Central memory CD8-positive, alpha-beta T cell (primary cell): ENCODE measurements at regions not wholly inside any gene's neighbourhood (a gene's known extent, or its start where the extent isn't known, plus 50 kb on each side); places are given as distances from the start of the nearest gene placed in this dataset.
"Not testable (repeated sequence)": the region's sequence is repeated elsewhere in the genome, so short reads cannot be mapped to it uniquely, and the experiment has no call there.

ENCODE experiments used
- ATAC-seq: fragments of 150-1000 bp; cut with Tn5 transposase; replicated peaks from 2 replicates; pipeline ENCODE4 v1.10.0; 2022; ENCODE audit warnings: mild to moderate bottlenecking, moderate FRiP score, moderate number of reproducible peaks; ENCODE audit not compliant: poor library complexity, severe bottlenecking; ENCODE audit errors: extremely low read depth
- DNase-seq, 2 donors: peaks; one replicate each; pipeline ENCODE4 v3.0.0; 2021; ENCODE audit warnings: low spot score in 2 of 2
- H3K27ac Mint-ChIP-seq: one replicate; pipeline ENCODE4 v1.8.0; 2022; ENCODE audit warnings: low read depth, mild to moderate bottlenecking, moderate library complexity, mixed read lengths
- H3K27me3 Mint-ChIP-seq: one replicate; pipeline ENCODE4 v1.8.0; 2022; ENCODE audit warnings: mixed read lengths
- H3K36me3 Mint-ChIP-seq: one replicate; pipeline ENCODE4 v1.8.0; 2022; ENCODE audit warnings: mild to moderate bottlenecking, moderate library complexity, mixed read lengths; ENCODE audit not compliant: insufficient read depth
- H3K4me1 Mint-ChIP-seq: one replicate; pipeline ENCODE4 v1.8.0; 2022; ENCODE audit warnings: mixed read lengths
- H3K4me3 Mint-ChIP-seq: one replicate; pipeline ENCODE4 v1.8.0; 2022; ENCODE audit warnings: mild to moderate bottlenecking, moderate library complexity, mixed read lengths
- H3K9me3 Mint-ChIP-seq: one replicate; pipeline ENCODE4 v1.8.0; 2022; ENCODE audit warnings: mixed read lengths

DNA sequence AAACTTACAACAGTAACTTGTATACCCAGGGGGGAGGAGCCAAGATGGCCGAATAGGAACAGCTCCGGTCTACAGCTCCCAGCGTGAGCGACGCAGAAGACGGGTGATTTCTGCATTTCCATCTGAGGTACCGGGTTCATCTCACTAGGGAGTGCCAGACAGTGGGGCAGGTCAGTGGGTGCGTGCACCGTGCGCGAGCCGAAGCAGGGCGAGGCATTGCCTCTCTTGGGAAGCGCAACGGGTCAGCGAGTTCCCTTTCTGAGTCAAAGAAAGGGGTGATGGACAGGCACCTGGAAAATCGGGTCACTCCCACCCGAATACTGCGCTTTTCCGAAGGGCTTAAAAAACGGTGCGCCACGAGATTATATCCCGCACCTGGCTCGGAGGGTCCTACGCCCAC lies 278.8 kb downstream of the FAM47B start:
- not testable (repeated sequence) for H3K27me3 Mint-ChIP-seq, H3K27ac Mint-ChIP-seq, H3K4me1 Mint-ChIP-seq, H3K36me3 Mint-ChIP-seq, H3K9me3 Mint-ChIP-seq, DNase-seq, ATAC-seq, H3K4me3 Mint-ChIP-seq

DNA sequence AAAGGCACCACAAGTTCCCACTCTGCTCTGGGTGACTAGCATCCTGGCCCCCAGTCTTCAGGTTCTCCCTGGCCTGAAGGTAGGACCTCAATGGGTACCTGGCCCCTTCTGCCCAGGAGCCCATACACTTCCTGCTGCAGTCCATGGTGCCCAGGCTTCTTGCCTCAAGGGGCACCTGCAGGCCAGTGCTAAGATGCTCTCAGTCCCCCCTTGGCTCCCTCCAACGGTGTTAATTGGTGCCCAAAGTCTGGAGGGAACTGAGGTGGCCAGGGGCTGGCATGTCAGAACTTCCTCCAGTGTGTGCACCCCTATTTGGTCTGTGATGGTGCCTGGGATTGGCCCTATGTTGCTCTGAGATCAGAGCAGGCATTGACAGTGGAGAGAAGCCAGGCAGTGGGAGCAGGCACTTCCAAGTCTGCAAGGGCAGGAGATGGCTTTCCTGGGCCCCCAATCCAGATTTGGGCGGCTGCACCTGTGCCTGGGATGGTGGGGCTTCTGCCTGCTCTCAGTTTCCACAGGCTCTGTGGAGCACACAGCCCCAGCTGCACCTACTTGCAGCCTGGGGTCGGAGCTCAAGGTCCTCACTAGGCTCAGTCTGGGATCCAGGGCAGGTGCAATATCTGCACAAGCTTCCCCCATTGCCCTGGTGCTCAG lies 301.6 kb downstream of the FAM47B start:
- no peak overlapping the region for H3K4me3 Mint-ChIP-seq
- H3K27me3 Mint-ChIP-seq = no peaks in the 10 kb centered on the region
- DNase-seq = no peak
- H3K27ac Mint-ChIP-seq = no peak overlapping the region
- no peaks in the 10 kb centered on the region for H3K4me1 Mint-ChIP-seq
- no peaks in the 10 kb centered on the region for H3K36me3 Mint-ChIP-seq
- no peak for ATAC-seq
- peaks cover 4% of the 10 kb centered on the region for H3K9me3 Mint-ChIP-seq

DNA sequence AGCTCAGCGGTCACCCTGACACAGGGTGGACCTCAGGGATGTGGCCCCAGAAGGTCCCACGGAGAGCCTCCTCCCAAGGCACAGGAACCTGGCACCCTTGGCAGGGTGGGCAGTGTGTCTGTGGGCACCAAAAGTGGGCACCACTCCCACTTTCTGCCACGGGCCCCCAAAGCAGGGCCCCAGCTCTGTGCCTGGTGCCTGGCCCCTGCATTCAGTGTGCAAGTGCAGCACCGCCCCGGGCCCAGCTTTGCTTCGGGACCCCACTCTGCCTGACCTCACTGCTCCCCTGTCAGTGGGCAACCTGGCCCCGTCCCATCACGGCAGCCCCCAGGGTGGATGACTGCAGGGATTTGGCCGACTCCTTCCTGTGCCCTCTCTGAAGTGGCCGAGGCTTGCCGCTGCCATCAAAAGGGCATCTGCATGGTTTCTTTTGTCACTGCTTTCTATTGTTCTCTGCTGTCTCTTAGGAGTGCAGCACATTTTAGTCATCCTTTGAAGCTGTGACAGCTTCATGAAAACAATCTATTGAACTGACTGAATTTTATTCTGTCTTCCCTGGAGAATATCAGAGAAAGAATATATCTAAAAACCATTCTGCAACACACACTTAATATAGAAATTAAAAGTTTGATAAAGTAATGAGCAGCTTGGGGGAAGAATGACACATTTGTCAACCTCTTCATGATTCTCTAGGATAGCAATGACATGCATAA lies 302.4 kb downstream of the FAM47B start:
- peaks cover 4% of the 10 kb centered on the region for H3K9me3 Mint-ChIP-seq
- ATAC-seq (no peak), DNase-seq (no peak)
- H3K27ac Mint-ChIP-seq = no peak overlapping the region
- no peaks in the 10 kb centered on the region for H3K27me3 Mint-ChIP-seq
- no peaks in the 10 kb centered on the region for H3K4me1 Mint-ChIP-seq
- no peaks in the 10 kb centered on the region for H3K36me3 Mint-ChIP-seq
- H3K4me3 Mint-ChIP-seq = no peak overlapping the region

DNA sequence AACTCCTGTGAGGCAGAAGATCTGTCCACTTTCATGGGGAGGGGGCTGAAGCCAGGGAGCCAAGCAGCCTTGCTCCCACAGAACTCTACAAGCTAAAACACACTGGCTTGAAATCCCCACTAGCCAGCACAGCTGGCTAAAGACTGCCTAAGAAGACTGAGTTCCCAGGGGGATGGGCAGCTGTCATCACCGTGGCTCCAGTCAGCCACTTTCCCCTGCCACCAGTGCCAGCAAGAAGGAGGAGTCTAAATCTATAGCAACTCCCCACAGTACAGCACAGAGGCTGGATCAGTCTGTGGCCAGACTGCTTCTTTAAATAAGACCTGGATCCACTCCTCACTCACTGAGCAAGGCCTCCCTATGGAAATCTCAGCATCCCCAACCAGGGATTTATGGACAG lies 308.6 kb downstream of the FAM47B start:
- no peaks in the 10 kb centered on the region for H3K4me1 Mint-ChIP-seq
- DNase-seq (no peak), ATAC-seq (no peak)
- no peaks in the 10 kb centered on the region for H3K27me3 Mint-ChIP-seq
- no peak overlapping the region for H3K27ac Mint-ChIP-seq
- H3K36me3 Mint-ChIP-seq = no peaks in the 10 kb centered on the region
- no peak overlapping the region for H3K4me3 Mint-ChIP-seq
- H3K9me3 Mint-ChIP-seq = peaks cover 4% of the 10 kb centered on the region

DNA sequence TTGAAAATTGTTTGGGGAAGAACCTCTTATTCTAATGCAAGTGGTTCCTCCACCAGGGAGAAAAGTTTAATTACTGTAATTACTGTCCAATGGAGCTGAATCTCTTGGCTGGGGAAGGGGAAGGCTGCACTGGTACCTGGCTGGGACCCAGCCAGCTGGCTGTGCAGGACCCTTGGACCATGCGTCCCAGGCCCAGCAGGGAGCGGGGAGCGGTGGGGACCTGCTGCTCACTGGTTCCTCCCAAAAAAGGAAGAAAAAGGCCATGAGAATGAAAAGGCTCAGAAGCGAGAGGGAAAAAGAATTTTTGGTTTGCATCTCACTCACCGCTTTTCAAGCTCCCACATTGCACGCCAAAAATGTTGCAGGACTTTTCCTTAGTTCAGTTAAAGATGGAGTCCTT lies 333.5 kb downstream of the FAM47B start:
- H3K27me3 Mint-ChIP-seq = no peaks in the 10 kb centered on the region
- H3K4me1 Mint-ChIP-seq = no peaks in the 10 kb centered on the region
- no peak overlapping the region for H3K4me3 Mint-ChIP-seq
- DNase-seq = no peak
- H3K27ac Mint-ChIP-seq = no peak overlapping the region
- no peaks in the 10 kb centered on the region for H3K36me3 Mint-ChIP-seq
- no peaks in the 10 kb centered on the region for H3K9me3 Mint-ChIP-seq
- ATAC-seq = no peak

DNA sequence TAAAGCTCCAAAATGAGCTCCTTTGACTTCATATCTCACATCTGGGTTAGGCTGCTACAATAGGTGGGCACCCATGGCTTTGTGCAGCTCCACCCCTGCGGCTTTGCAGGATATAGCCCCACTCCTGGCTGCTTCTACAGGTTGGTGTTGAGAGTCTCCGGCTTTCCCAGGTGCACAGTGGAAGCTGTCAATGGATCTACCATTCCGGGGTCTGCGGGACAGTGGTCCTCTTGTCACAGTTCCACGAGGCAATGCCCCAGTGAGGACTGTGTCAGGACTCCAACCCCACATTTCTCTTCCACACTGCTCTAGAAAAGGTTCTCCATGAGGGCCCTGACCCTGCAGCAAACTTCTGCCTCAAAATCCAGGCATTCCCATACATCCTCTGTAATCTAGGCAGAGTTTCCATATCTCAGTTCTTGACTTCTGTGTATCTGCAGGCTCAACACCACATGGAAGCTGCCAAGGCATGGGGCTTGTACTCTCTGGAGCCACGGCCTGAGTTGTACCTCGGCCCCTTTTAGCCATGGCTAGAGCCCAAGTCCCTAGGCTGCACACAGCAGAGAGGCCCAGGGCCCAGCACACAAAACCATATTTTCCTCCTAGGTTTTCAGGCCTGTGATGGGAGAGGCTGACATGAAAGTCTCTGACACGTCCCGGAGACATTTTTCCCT lies 342.8 kb downstream of the FAM47B start:
- H3K9me3 Mint-ChIP-seq = peaks cover 6% of the 10 kb centered on the region
- H3K4me1 Mint-ChIP-seq = no peaks in the 10 kb centered on the region
- H3K27me3 Mint-ChIP-seq = no peaks in the 10 kb centered on the region
- H3K4me3 Mint-ChIP-seq = no peak overlapping the region
- no peak for DNase-seq
- no peak overlapping the region for H3K27ac Mint-ChIP-seq
- H3K36me3 Mint-ChIP-seq = no peaks in the 10 kb centered on the region
- no peak for ATAC-seq

DNA sequence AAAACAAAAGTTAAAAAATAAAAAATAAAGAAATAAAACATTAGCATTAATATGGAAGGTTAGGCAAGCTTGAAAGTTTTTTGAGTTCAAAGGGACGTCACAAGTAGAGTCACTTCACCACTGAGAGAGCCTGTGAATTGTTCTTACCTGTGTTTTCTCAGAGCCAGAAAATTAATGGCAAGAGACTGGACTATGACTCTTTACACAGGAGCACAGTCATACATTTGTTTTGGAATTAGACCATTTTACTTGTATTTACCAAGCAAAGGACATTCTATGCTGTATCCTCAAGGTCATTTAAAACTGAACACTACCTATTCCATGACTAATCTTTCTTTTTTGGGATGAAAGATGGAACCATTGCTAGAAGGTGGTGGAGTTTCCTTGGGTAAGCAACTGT lies 346.1 kb downstream of the FAM47B start:
- H3K27ac Mint-ChIP-seq = no peak overlapping the region
- H3K36me3 Mint-ChIP-seq = no peaks in the 10 kb centered on the region
- no peak overlapping the region for H3K4me3 Mint-ChIP-seq

DNA sequence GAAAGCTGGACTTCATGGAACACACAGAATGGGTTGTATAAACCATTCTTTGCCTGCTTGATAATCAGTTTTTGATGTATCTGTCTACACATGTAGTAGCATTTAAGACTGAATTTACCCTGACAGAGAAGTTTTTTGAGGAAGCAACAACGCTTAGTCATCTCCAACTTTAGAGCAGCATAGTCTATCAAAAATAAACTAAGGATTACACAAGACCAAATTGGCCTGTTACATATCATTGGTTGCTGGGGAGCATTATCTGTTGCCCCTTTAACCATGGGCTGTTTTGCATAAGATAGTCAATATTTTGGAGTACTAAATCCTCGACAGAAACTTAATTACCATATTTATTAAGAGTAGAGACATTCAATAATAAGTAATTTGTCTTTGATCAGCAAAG lies 347.4 kb downstream of the FAM47B start:
- no peak overlapping the region for H3K4me3 Mint-ChIP-seq
- H3K9me3 Mint-ChIP-seq = no peaks in the 10 kb centered on the region
- ATAC-seq = no peak
- no peak for DNase-seq
- no peak overlapping the region for H3K27ac Mint-ChIP-seq
- H3K36me3 Mint-ChIP-seq = no peaks in the 10 kb centered on the region
- no peaks in the 10 kb centered on the region for H3K27me3 Mint-ChIP-seq
- no peaks in the 10 kb centered on the region for H3K4me1 Mint-ChIP-seq

More for the DNA sequence above, 346.1 kb downstream of the FAM47B start:
- H3K9me3 Mint-ChIP-seq = no peaks in the 10 kb centered on the region
- no peaks in the 10 kb centered on the region for H3K4me1 Mint-ChIP-seq
- H3K27me3 Mint-ChIP-seq = no peaks in the 10 kb centered on the region
- DNase-seq = no peak
- no peak for ATAC-seq

DNA sequence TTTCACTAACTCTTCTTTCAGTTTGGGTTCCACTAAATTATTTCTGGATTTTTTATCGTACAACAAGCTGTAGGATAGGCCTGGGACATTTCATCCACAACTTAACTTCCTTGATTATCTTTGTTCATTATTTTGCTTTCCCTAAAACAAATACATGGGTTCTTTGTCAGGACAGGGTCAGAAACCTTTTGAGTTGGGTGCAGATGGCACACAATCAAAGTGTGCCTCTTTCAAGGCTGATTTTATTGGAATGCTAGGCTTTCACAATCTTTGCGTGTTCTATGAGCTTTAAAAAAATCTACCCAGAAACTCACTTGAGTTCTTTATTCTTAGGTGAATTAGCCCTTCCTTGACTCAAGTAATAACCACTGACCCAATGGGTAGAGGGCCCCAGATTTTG lies 348.4 kb downstream of the FAM47B start:
- H3K4me1 Mint-ChIP-seq = no peaks in the 10 kb centered on the region
- no peaks in the 10 kb centered on the region for H3K36me3 Mint-ChIP-seq
- H3K9me3 Mint-ChIP-seq = no peaks in the 10 kb centered on the region
- H3K27me3 Mint-ChIP-seq = no peaks in the 10 kb centered on the region
- no peak overlapping the region for H3K27ac Mint-ChIP-seq
- H3K4me3 Mint-ChIP-seq = no peak overlapping the region
- no peak for DNase-seq
- no peak for ATAC-seq

DNA sequence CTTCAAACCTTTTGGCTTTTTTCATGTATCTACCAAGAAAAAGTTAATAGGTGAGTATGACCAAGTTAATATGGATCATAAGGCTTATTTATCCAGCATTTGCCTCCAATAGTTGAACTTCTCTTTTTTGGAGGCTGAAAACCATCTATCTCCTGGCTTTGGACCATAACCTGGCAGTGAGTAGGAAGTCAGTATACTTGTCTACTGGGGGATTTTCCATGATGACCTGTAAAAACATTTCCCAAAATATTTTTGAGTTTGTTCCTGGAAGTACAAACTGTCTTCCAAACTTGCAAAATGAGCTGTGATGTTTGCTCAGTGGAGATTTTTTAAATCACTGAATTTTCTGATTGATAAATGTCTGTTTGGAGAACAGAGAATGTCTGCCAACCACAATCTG lies 349.9 kb downstream of the FAM47B start:
- ATAC-seq = no peak
- DNase-seq = no peak
- Mint-ChIP-seq H3K27me3 (no peaks in the 10 kb centered on the region), H3K27ac (no peak overlapping the region), H3K36me3 (no peaks in the 10 kb centered on the region), H3K4me1 (no peaks in the 10 kb centered on the region), H3K4me3 (no peak overlapping the region), H3K9me3 (no peaks in the 10 kb centered on the region)

DNA sequence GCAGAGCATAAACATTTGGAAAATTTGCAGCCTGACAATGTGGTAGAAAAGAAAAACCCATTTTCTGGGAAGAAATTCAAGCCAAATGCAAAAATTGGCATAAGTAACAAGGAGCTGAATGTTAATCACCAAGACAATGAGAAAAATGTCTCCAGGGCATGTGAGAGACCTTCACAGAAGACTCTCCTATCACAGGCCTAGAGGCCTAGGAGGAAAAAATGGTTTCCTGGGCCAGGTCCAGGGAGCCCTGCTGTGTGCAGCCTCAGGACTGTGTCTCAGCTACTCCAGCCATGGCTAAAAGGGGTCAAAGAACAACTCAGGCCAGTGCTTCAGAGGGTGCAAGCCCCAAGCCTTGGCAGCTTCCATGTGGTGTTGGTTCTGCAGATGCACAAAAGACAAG lies 362.4 kb downstream of the FAM47B start:
- H3K27ac Mint-ChIP-seq, ATAC-seq, H3K27me3 Mint-ChIP-seq, H3K4me1 Mint-ChIP-seq, H3K36me3 Mint-ChIP-seq, DNase-seq, H3K4me3 Mint-ChIP-seq: not testable (repeated sequence)
- H3K9me3 Mint-ChIP-seq = peaks cover 23% of the 10 kb centered on the region

DNA sequence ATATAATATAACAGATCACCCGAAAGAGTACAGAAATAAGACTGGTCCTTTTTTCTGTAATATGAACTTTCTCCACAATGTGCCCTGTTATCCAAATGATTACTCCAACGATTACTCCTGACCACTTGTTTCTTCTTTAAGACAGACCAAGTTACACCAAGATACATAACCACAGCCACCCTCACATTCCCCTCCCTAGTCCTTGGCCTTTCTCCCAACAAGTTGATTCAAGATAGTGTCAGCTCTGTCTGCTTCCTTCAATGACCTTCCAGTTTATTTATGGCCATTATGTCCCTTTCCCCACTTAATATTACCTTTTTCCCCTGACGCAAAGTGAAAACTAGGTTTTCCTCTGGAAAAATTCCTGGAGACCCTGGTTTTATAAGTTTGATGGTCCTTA lies 397.2 kb downstream of the FAM47B start:
- Mint-ChIP-seq H3K4me3 (no peak overlapping the region), H3K27ac (no peak overlapping the region), H3K36me3 (no peaks in the 10 kb centered on the region), H3K27me3 (no peaks in the 10 kb centered on the region), H3K9me3 (no peaks in the 10 kb centered on the region), H3K4me1 (no peaks in the 10 kb centered on the region)
- DNase-seq (no peak), ATAC-seq (no peak)

DNA sequence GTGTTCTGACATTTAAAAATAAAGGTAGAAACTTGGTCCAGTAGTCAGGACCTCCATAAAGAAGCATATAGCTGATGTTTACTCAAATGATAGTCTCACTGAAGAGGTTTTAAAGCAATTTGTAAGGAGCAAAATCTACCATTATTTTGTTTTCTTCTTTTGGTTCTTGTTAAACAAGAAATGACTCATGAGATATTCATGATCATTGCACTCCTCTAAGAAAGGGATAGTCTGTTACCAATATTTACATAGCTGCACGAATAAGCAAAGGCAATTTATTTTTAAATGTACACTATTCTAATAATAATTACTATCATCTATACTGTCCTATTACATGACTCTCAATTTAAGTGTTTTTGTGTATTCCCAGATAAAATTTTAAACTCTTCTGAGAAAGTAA lies 397.9 kb downstream of the FAM47B start:
- ATAC-seq = no peak

More for the DNA sequence above, 397.9 kb downstream of the FAM47B start:
- Mint-ChIP-seq H3K27ac (no peak overlapping the region), H3K27me3 (no peaks in the 10 kb centered on the region), H3K4me1 (no peaks in the 10 kb centered on the region), H3K9me3 (no peaks in the 10 kb centered on the region), H3K4me3 (no peak overlapping the region), H3K36me3 (no peaks in the 10 kb centered on the region)
- DNase-seq = no peak
